Thymus (tissue), 11 donors: ENCODE measurements at regions not wholly inside any gene's neighbourhood (a gene's known extent, or its start where the extent isn't known, plus 50 kb on each side); places are given as distances from the start of the nearest gene placed in this dataset.

ENCODE experiments used
- DNase-seq, 9 donors: peaks; one replicate each; pipeline ENCODE4 v3.0.0-alpha.2; 2013; ENCODE audit warnings: low spot score in 9 of 9, low read depth in 6 of 9, missing footprints in 1 of 9
- H3K27ac ChIP-seq, 2 donors: one replicate each; pipeline ENCODE4 v1.5.1; 2013; ENCODE audit warnings: control low read depth in 1 of 2, low read depth in 1 of 2, low read length in 1 of 2, mild to moderate bottlenecking in 1 of 2, moderate library complexity in 1 of 2
- H3K27me3 ChIP-seq, 2 donors: one replicate each; pipeline ENCODE4 v1.5.1; 2013; ENCODE audit warnings: low read length in 1 of 2; ENCODE audit not compliant: control insufficient read depth in 2 of 2, insufficient read depth in 1 of 2
- H3K36me3 ChIP-seq, 2 donors: one replicate each; pipeline ENCODE4 v1.5.1; 2013; ENCODE audit warnings: low read length in 1 of 2, mild to moderate bottlenecking in 1 of 2, moderate library complexity in 1 of 2; ENCODE audit not compliant: control insufficient read depth in 2 of 2, insufficient read depth in 2 of 2
- H3K4me1 ChIP-seq, 2 donors: one replicate each; pipeline ENCODE4 v1.5.1; 2013; ENCODE audit warnings: low read length in 2 of 2; ENCODE audit not compliant: control insufficient read depth in 2 of 2, insufficient read depth in 2 of 2
- H3K4me3 ChIP-seq, 2 donors: one replicate each; pipeline ENCODE4 v1.5.1; 2013; ENCODE audit warnings: low read length in 2 of 2, control low read depth in 1 of 2, mild to moderate bottlenecking in 1 of 2
- H3K9me3 ChIP-seq, 2 donors: one replicate each; pipeline ENCODE4 v1.5.1; 2013; ENCODE audit warnings: low read length in 1 of 2, mild to moderate bottlenecking in 1 of 2; ENCODE audit not compliant: control insufficient read depth in 2 of 2, insufficient read depth in 1 of 2
- WGBS: extraction: QIAGEN DNeasy Blood & Tissue Kit; methylation state at CpG from one replicate; pipeline ENCODE4 v1.1.7; 2013; 5-methylcytosine and 5-hydroxymethylcytosine counted together
- donor health status: healthy.

GRCh38 chr2:172342078-172342477 is 85.3 kb upstream of the ITGA6 start:
- Histone ChIP-seq H3K27me3 (no peaks in the 10 kb centered on the region), H3K27ac (no peak overlapping the region), H3K9me3 (peaks cover 0 to 10% of the 10 kb centered on the region in 2 donors), H3K4me3 (no peak overlapping the region), H3K36me3 (no peaks in the 10 kb centered on the region), H3K4me1 (peaks cover 2 to 10% of the 10 kb centered on the region in 2 donors)
- WGBS = 96% methylated on average over 3 of the region's 3 CpGs
- no peak for DNase-seq

- 96% methylated on average over 3 of the region's 3 CpGs for WGBS
- Histone ChIP-seq H3K27ac (no peak overlapping the region), H3K9me3 (peaks cover 0 to 10% of the 10 kb centered on the region in 2 donors), H3K27me3 (no peaks in the 10 kb centered on the region), H3K4me3 (no peak overlapping the region), H3K36me3 (no peaks in the 10 kb centered on the region), H3K4me1 (peaks cover 2 to 10% of the 10 kb centered on the region in 2 donors)
- no peak for DNase-seq
These were observed 84.8 kb upstream of the ITGA6 start for GRCh38 chr2:172342611-172343010.

- H3K9me3 ChIP-seq = peaks cover 0 to 10% of the 10 kb centered on the region in 2 donors
- no peak overlapping the region for H3K27ac ChIP-seq
- over 99% methylated on average over 2 of the region's 2 CpGs for WGBS
- H3K27me3 ChIP-seq = no peaks in the 10 kb centered on the region
- DNase-seq = no peak
- no peaks in the 10 kb centered on the region for H3K36me3 ChIP-seq
- H3K4me1 ChIP-seq = peaks cover 2 to 9% of the 10 kb centered on the region in 2 donors
- no peak overlapping the region for H3K4me3 ChIP-seq
These were observed 83.2 kb upstream of the ITGA6 start for GRCh38 chr2:172344159-172344558.

DNA sequence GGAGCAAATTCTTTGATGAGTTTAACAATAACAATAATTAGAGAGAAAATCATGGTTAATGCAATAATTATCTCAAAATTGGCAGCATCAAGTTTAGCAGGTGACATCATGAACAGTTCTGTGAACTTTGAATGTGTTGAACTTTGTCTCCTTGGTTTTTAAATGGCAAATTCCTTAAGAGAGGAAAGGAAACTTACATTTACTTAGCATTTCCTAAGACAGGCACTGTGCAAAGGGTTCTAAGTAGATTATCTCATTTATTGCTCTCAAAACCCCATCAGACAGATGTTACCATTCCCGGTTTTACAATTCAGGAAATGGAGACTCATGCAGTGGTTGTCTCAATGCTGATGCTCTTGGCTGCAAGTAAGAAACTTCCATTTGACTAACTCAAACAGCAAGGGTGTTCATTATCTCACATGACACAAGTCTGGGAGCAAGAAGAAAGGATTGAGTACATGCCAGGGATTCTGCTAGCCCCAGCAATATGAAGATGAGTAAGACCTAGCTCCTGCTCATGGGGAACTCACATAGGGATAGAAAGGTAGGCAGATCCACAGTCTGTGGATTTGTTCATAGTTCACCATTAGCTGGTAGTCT is 81.3 kb upstream of the ITGA6 start:
- Histone ChIP-seq H3K27me3 (no peaks in the 10 kb centered on the region), H3K4me3 (no peak overlapping the region), H3K4me1 (peaks cover 0 to 4% of the 10 kb centered on the region in 2 donors), H3K36me3 (no peaks in the 10 kb centered on the region), H3K27ac (no peak overlapping the region), H3K9me3 (peaks cover 0 to 10% of the 10 kb centered on the region in 2 donors)
- 95% methylated on average over 1 of the region's 1 CpG for WGBS
- DNase-seq = no peak

- H3K9me3 ChIP-seq = peaks cover 0 to 7% of the 10 kb centered on the region in 2 donors
- no peak for DNase-seq
- H3K27ac ChIP-seq = no peak overlapping the region
- H3K4me1 ChIP-seq = peaks cover 0 to 5% of the 10 kb centered on the region in 2 donors
- WGBS = 93% methylated on average over 4 of the region's 4 CpGs
- no peak overlapping the region for H3K4me3 ChIP-seq
- no peaks in the 10 kb centered on the region for H3K27me3 ChIP-seq
- no peaks in the 10 kb centered on the region for H3K36me3 ChIP-seq
These were observed 78.7 kb upstream of the ITGA6 start for GRCh38 chr2:172348555-172349288.

DNA sequence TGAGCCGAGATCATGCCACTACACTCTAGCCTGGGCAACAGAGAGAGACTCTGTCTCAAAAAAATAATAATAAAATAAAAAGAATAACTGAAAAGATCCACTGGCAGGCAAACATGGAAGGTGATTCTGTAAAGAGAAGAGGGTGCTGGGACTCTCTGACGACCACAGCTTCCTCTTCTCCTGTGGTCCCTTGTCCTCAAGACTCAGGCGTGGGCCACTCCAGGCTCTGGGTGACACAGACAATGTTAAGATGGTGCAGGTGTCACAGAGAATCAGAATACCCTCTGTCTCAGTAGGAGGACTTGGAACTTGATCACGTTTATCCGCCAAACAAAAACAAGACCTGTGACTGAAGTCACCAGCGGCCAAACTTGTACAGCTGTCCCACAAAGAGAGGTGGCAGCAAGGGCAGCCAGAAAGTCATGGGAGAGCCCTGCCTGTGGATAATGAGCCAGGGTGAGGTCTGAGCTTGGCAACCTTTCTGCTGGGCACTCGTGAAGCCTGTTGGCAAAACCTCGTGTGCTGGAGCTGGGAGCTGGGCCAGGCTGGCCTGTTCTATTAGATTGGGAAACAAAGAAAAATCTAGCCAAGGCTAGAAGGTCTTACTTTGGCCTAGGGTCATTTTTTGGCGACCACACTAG is 76.4 kb upstream of the ITGA6 start:
- H3K9me3 ChIP-seq = no peaks in the 10 kb centered on the region
- no peak overlapping the region for H3K4me3 ChIP-seq
- no peaks in the 10 kb centered on the region for H3K36me3 ChIP-seq
- H3K27ac ChIP-seq = no peak overlapping the region
- H3K27me3 ChIP-seq = no peaks in the 10 kb centered on the region
- DNase-seq = no peak
- WGBS = 75% methylated on average over 9 of the region's 9 CpGs
- H3K4me1 ChIP-seq = peaks cover 0 to 5% of the 10 kb centered on the region in 2 donors

DNA sequence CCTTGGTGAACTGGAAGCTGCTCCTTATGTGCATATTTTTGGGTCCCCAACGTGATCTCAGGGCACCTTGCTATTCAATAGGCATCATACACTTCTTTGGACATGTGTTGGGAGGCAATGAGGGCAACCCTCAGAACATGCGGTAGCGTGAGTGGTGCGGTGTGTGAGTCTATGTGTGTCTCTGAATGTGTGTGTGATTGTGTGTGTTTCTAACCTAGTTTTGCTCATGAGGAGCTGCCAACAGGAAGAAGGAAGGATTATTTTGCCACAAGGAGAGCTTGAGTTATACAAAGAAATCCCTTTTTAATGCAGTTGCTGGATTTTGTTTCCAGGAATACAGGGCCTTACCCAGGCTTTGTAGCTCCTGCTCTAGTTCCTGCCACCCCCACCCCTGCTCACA is 75.8 kb upstream of the ITGA6 start:
- Histone ChIP-seq H3K27ac (no peak overlapping the region), H3K4me1 (peaks cover 0 to 7% of the 10 kb centered on the region in 2 donors), H3K9me3 (no peaks in the 10 kb centered on the region), H3K27me3 (no peaks in the 10 kb centered on the region), H3K36me3 (no peaks in the 10 kb centered on the region), H3K4me3 (no peak overlapping the region)
- 98% methylated on average over 4 of the region's 4 CpGs for WGBS
- DNase-seq = no peak

DNA sequence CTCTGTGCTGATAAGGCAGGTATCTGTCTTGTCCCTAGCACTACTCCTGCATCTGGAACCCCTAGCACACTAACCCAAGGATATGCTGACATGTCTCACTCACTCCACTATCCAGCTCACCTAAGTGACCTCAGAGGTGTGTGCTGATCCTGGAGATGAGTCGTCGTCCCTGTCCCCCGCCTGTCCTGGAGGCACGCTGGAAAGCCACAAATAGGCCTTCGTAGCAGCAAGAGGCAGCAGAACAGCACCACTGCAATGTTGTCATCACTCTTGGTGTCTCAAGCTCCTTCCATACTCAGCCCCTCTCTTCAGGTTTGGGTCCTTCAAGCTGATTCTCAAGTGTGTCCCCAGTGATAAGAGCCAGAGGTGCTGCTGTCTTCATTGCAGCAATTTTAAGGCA is 73.0 kb upstream of the ITGA6 start:
- no peak overlapping the region for H3K27ac ChIP-seq
- no peak overlapping the region for H3K4me3 ChIP-seq
- H3K4me1 ChIP-seq = peaks cover 12 to 24% of the 10 kb centered on the region in 2 donors
- no peaks in the 10 kb centered on the region for H3K36me3 ChIP-seq
- H3K27me3 ChIP-seq = no peaks in the 10 kb centered on the region
- DNase-seq = no peak
- H3K9me3 ChIP-seq = no peaks in the 10 kb centered on the region
- 86% methylated on average over 5 of the region's 5 CpGs for WGBS

- peak in 6 of 9 donors; percentile 17 to 60 (median 24) for DNase-seq
- Histone ChIP-seq H3K27ac (peak overlapping the region in 1 of 2 donors; percentile 6), H3K9me3 (no peaks in the 10 kb centered on the region), H3K36me3 (no peaks in the 10 kb centered on the region), H3K27me3 (no peaks in the 10 kb centered on the region), H3K4me3 (no peak overlapping the region), H3K4me1 (peaks cover 12 to 19% of the 10 kb centered on the region in 2 donors)
- WGBS = 5% methylated on average over 3 of the region's 3 CpGs
These were observed 69.9 kb upstream of the ITGA6 start for GRCh38 chr2:172357442-172357841.
